Keratinocyte (primary cell): ENCODE measurements at regions not wholly inside any gene's neighbourhood (a gene's known extent, or its start where the extent isn't known, plus 50 kb on each side); places are given as distances from the start of the nearest gene placed in this dataset.

Experiments used
- CTCF ChIP-seq, 3 experiments: IDR thresholded peaks in 1 of 3; conservative IDR thresholded peaks in 1 of 3; optimal IDR thresholded peaks in 1 of 3; 2 replicates in 2 of 3; 3 replicates in 1 of 3; pipeline versions ENCODE3 to v1.5.1; 2011; ENCODE audit warnings: low read length in 3 of 3, mild to moderate bottlenecking in 3 of 3, moderate library complexity in 2 of 3, control low read depth in 1 of 3, inconsistent platforms in 1 of 3; ENCODE audit not compliant: insufficient read depth in 2 of 3; ENCODE audit errors: extremely low read depth in 1 of 3
- EZH2 ChIP-seq: IDR thresholded peaks from one replicate; pipeline ENCODE4 v1.6.1; 2012; ENCODE audit warnings: inconsistent platforms, mild to moderate bottlenecking, low read length, moderate library complexity

- TF ChIP-seq CTCF (optimal IDR thresholded peaks at IDR 0.05 in 1 of 3, IDR thresholded peaks at IDR 0.05 in 1 of 3, conservative IDR thresholded peaks at IDR 0.05 in 1 of 3; ENCODE audit: extremely low read depth in 1 of 3, insufficient read depth in 2 of 3, low read length in 3 of 3): no peak
- TF ChIP-seq EZH2: no peak
These were observed 532.2 kb upstream of the SGCD start for GRCh38 chr5:155794795-155795194.
